T-cell (primary cell): ENCODE measurements at regions not wholly inside any gene's neighbourhood (a gene's known extent, or its start where the extent isn't known, plus 50 kb on each side); places are given as distances from the start of the nearest gene placed in this dataset.
A peak's percentile ranks its signal among the peaks of the same experiment; 100 is the strongest.

Experiments
- ATAC-seq, 4 experiments: fragments of 200-7000 bp in 3 of 4; fragments of 150-1000 bp in 1 of 4; cut with Tn5 transposase; replicated peaks in 1 of 4; 1 replicate in 3 of 4; 2 replicates in 1 of 4; pipeline ENCODE4 v1.10.0; 2021; ENCODE audit warnings: moderate library complexity in 3 of 4, mild to moderate bottlenecking in 2 of 4, moderate number of reproducible peaks in 1 of 4
- CTCF ChIA-PET, 2 donors: fragments of 300-600 bp; sonication (Branson Sonifier 250); formaldehyde crosslinking; loops; one replicate each; lab custom pipeline; 2022; ENCODE audit warnings: antibody characterized with exemption in 2 of 2; lab: Charles Lee
- POLR2A ChIA-PET, 2 donors: fragments of 300-600 bp; sonication (Branson Sonifier 250); formaldehyde crosslinking; loops; one replicate each; lab custom pipeline; 2022; ENCODE audit warnings: antibody characterized with exemption in 2 of 2; lab: Charles Lee
- DNase-seq, 35 experiments: peaks; one replicate each; pipeline versions ENCODE4 v3.0.0 to v3.0.0-alpha.2; 2013 to 2023
- H3K27ac ChIP-seq: one replicate; pipeline ENCODE4 v1.5.1; 2013; ENCODE audit warnings: low read length
- H3K27me3 ChIP-seq, 2 experiments: replicated peaks in 1 of 2; 1 replicate in 1 of 2; 2 replicates in 1 of 2; pipeline versions ENCODE4 v1.6.1 to v1.7.0; 2013; ENCODE audit warnings: low read length in 1 of 2, mixed read lengths in 1 of 2; ENCODE audit not compliant: control insufficient read depth in 2 of 2, insufficient read depth in 2 of 2; ENCODE audit errors: extremely low read depth in 1 of 2
- H3K36me3 ChIP-seq, 2 donors: 1 replicate in 1 of 2; 2 replicates in 1 of 2; pipeline versions ENCODE4 v1.6.1 to v1.7.0; 2013; ENCODE audit warnings: low read length in 1 of 2; ENCODE audit not compliant: control insufficient read depth in 2 of 2, insufficient read depth in 1 of 2; ENCODE audit errors: extremely low read depth in 1 of 2
- H3K4me1 ChIP-seq, 2 experiments: 1 replicate in 1 of 2; 2 replicates in 1 of 2; pipeline versions ENCODE4 v1.6.1 to v1.7.0; 2013; ENCODE audit warnings: low read length in 2 of 2, mixed read lengths in 1 of 2; ENCODE audit not compliant: insufficient read depth in 2 of 2, control insufficient read depth in 1 of 2; ENCODE audit errors: extremely low read depth in 1 of 2
- H3K4me3 ChIP-seq, 2 donors: 1 replicate in 1 of 2; 2 replicates in 1 of 2; pipeline versions ENCODE4 v1.5.1 to v1.7.0; 2013; ENCODE audit warnings: mild to moderate bottlenecking in 2 of 2, low read length in 1 of 2, moderate library complexity in 1 of 2; ENCODE audit not compliant: control insufficient read depth in 1 of 2; ENCODE audit errors: extremely low read depth in 1 of 2
- H3K9me3 ChIP-seq: 2 replicates; pipeline ENCODE4 v1.7.0; 2013
- H3K27ac Mint-ChIP-seq, 2 donors: one replicate each; pipeline ENCODE4 v1.8.0; 2020 to 2021; ENCODE audit warnings: mild to moderate bottlenecking in 2 of 2, mixed read lengths in 2 of 2
- H3K27me3 Mint-ChIP-seq, 2 donors: one replicate each; pipeline ENCODE4 v1.8.0; 2021 to 2022; ENCODE audit warnings: mixed read lengths in 2 of 2
- H3K36me3 Mint-ChIP-seq: one replicate; pipeline ENCODE4 v1.8.0; 2021; ENCODE audit warnings: mixed read lengths
- H3K4me1 Mint-ChIP-seq, 3 donors: one replicate each; pipeline ENCODE4 v1.8.0; 2020 to 2022; ENCODE audit warnings: mixed read lengths in 3 of 3, mild to moderate bottlenecking in 1 of 3
- H3K4me3 Mint-ChIP-seq, 3 donors: one replicate each; pipeline ENCODE4 v1.8.0; 2020 to 2022; ENCODE audit warnings: mild to moderate bottlenecking in 3 of 3, mixed read lengths in 3 of 3, moderate library complexity in 3 of 3
- H3K9me3 Mint-ChIP-seq, 3 donors: one replicate each; pipeline ENCODE4 v1.8.0; 2020 to 2022; ENCODE audit warnings: mixed read lengths in 3 of 3
- WGBS: methylation state at CpG from one replicate; pipeline ENCODE4 v1.1.5; 2013; ENCODE audit warnings: missing lambda C conversion rate; ENCODE audit not compliant: insufficient coverage; 5-methylcytosine and 5-hydroxymethylcytosine counted together

DNA sequence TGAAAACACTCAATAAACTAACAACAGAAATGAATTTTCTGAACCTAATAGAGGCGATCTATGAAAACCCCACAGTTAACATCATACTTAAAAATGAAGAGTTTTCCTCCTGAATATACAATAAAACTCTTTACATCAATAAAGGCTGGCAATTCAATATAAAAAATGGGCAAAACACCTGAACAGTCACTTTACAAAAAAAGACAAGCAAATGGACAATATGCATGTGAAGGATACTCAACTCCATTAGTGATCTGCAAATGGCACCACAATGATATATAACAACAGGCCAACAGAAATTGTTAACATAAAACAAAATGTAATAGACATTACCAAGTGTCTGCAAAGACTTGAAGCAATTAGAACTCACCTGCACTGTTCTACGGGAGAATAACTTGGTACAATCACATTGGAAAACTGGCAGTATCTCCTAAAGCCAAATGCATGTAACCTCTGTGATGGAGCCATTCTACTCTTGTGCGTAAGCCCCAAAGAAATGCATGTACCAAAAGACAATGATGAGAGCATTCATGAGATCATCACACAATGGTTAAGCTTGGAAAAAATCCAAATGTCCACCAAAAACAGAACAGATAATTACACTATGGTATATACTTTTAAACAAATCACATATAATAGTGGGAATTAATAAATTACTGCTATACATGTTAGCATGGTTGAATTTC, 433.4 kb upstream of the MAF start:
- ChIA-PET CTCF (no interaction called here), POLR2A (no interaction called here)
- ATAC-seq (no peak), DNase-seq (no peak)
- H3K9me3 ChIP-seq = no peaks in the 10 kb centered on the region
- 100% methylated on average over 2 of the region's 3 CpGs for WGBS
- H3K36me3 Mint-ChIP-seq = no peaks in the 10 kb centered on the region
- H3K4me3 ChIP-seq = no peak overlapping the region
- peaks cover 2 to 11% (median 4%) of the 10 kb centered on the region in 3 donors for H3K9me3 Mint-ChIP-seq
- no peak overlapping the region for H3K27ac ChIP-seq
- no peaks in the 10 kb centered on the region for H3K27me3 ChIP-seq
- no peaks in the 10 kb centered on the region for H3K4me1 ChIP-seq
- H3K4me1 Mint-ChIP-seq = no peaks in the 10 kb centered on the region
- H3K4me3 Mint-ChIP-seq = no peak overlapping the region
- H3K36me3 ChIP-seq = no peaks in the 10 kb centered on the region
- no peak overlapping the region for H3K27ac Mint-ChIP-seq
- H3K27me3 Mint-ChIP-seq = peaks cover 2 to 4% of the 10 kb centered on the region in 2 donors

GRCh38 chr16:80029761-80030481, 429.4 kb upstream of the MAF start:
- 81% methylated on average over 8 of the region's 8 CpGs for WGBS
- no peaks in the 10 kb centered on the region for H3K36me3 Mint-ChIP-seq
- H3K27me3 Mint-ChIP-seq = peaks cover 0 to 4% of the 10 kb centered on the region in 2 donors
- ATAC-seq = no peak
- H3K4me1 Mint-ChIP-seq = peaks cover 10 to 18% (median 13%) of the 10 kb centered on the region in 3 donors
- peaks cover 2 to 11% (median 4%) of the 10 kb centered on the region in 3 donors for H3K9me3 Mint-ChIP-seq
- Histone ChIP-seq H3K27me3 (peaks cover 0 to 4% of the 10 kb centered on the region in 2 experiments), H3K27ac (no peak overlapping the region), H3K4me1 (peaks cover 4 to 5% of the 10 kb centered on the region in 2 experiments), H3K9me3 (no peaks in the 10 kb centered on the region), H3K36me3 (no peaks in the 10 kb centered on the region), H3K4me3 (no peak overlapping the region)
- ChIA-PET CTCF (no interaction called here), POLR2A (no interaction called here)
- H3K27ac Mint-ChIP-seq = no peak overlapping the region
- no peak for DNase-seq
- no peak overlapping the region for H3K4me3 Mint-ChIP-seq

DNA sequence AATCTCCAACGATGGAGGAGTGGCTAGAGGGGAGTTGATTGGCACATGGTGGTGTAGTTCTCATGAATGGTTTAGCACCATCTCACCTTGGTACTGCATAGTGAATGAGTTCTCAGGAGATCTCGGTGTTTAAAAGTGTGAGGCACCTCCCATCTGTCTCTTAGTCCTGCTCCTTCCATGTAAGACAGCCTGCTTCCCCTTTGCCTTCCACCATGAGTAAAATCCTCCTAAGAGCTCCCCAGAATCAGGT, 428.8 kb upstream of the MAF start:
- peaks cover 2 to 11% (median 4%) of the 10 kb centered on the region in 3 donors for H3K9me3 Mint-ChIP-seq
- peaks cover 10 to 18% (median 13%) of the 10 kb centered on the region in 3 donors for H3K4me1 Mint-ChIP-seq
- POLR2A ChIA-PET = no interaction called here
- Histone ChIP-seq H3K4me1 (peaks cover 4 to 5% of the 10 kb centered on the region in 2 experiments), H3K27me3 (peaks cover 0 to 4% of the 10 kb centered on the region in 2 experiments), H3K4me3 (no peak overlapping the region), H3K36me3 (no peaks in the 10 kb centered on the region), H3K9me3 (no peaks in the 10 kb centered on the region), H3K27ac (no peak overlapping the region)
- H3K36me3 Mint-ChIP-seq = no peaks in the 10 kb centered on the region
- no peak overlapping the region for H3K27ac Mint-ChIP-seq
- peaks cover 0 to 4% of the 10 kb centered on the region in 2 donors for H3K27me3 Mint-ChIP-seq
- no peak for DNase-seq
- CTCF ChIA-PET = no interaction called here
- H3K4me3 Mint-ChIP-seq = no peak overlapping the region
- no peak for ATAC-seq
- no CpG with 5 or more reads among the region's 2 CpGs for WGBS

GRCh38 chr16:80028581-80029380, 428.2 kb upstream of the MAF start:
- peaks cover 0 to 6% (median under 1%) of the 10 kb centered on the region in 3 donors for H3K9me3 Mint-ChIP-seq
- H3K4me1 Mint-ChIP-seq = peaks cover 10 to 18% (median 13%) of the 10 kb centered on the region in 3 donors
- peaks cover 0 to 4% of the 10 kb centered on the region in 2 experiments for H3K27me3 ChIP-seq

DNA sequence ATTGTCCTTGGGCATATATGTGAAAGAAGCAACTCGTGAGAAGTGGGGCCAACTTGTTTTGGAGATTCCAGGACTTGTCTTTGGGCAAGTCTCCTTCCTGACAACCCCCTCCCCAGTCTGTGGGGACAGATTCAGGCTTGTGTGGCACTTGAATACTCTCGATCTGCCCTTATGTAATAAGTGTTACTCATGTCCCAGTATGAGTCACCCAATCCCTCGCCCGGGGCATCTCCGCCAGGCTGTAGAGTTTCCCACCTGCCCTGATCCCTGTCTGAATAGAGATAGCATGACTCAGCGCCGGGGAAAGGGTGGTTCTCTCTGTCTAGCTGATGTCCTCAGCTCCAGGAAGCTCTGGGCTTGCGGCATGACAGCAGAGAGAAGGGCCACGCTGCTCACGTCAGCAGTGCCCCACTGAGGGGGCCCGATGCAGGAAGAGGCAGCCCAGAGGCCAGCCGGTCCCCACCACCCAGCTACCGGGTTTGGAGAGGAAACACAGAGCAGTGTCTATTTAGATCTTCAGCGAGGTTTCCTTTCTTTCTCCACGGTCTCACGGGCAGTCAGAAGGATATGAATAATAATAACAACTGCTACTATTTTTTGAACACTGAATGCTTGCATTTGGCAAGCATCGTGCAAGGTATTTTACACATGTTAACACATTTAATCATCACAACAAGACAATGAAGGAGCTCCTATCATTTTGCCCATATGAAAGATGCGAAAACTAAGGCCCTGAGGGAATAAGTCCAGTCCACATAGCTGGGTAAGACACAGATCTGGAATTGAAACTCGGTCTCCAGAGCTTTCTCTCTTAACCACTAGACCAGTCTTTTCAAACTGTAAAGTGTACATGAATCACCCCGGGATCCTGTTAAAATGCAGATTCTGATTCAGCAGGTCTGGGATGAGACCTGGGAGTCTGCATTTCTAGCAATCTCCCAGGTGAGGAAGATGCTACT, 426.7 kb upstream of the MAF start:
- ChIA-PET CTCF (no interaction called here), POLR2A (no interaction called here)
- Mint-ChIP-seq H3K36me3 (no peaks in the 10 kb centered on the region), H3K4me1 (peaks cover 10 to 18% (median 14%) of the 10 kb centered on the region in 3 donors), H3K27ac (peak overlapping the region in 1 of 2 donors; percentile 73), H3K4me3 (peak overlapping the region in 2 of 3 donors; percentile 6 to 40), H3K9me3 (no peaks in the 10 kb centered on the region), H3K27me3 (peaks cover 0 to 4% of the 10 kb centered on the region in 2 donors)
- H3K4me3 ChIP-seq = peak overlapping the region in 1 of 2 donors; percentile 9
- peaks cover 4 to 5% of the 10 kb centered on the region in 2 experiments for H3K4me1 ChIP-seq
- peak in 32 of 35 experiments; percentile 0 to 46 (median 12) for DNase-seq
- WGBS = 5% methylated on average over 10 of the region's 20 CpGs
- no peak overlapping the region for H3K27ac ChIP-seq
- no peaks in the 10 kb centered on the region for H3K36me3 ChIP-seq
- H3K27me3 ChIP-seq = peaks cover 0 to 4% of the 10 kb centered on the region in 2 experiments
- no peaks in the 10 kb centered on the region for H3K9me3 ChIP-seq
- peak; percentile 62 to 82 (median 67) for ATAC-seq

More at GRCh38 chr16:80028581-80029380, 428.2 kb upstream of the MAF start:
- ATAC-seq (no peak), DNase-seq (no peak)
- H3K4me1 ChIP-seq = peaks cover 4 to 5% of the 10 kb centered on the region in 2 experiments
- Mint-ChIP-seq H3K27me3 (peaks cover 0 to 4% of the 10 kb centered on the region in 2 donors), H3K4me3 (no peak overlapping the region), H3K36me3 (no peaks in the 10 kb centered on the region), H3K27ac (no peak overlapping the region)
- H3K9me3 ChIP-seq = no peaks in the 10 kb centered on the region
- WGBS = 90% methylated on average over 1 of the region's 5 CpGs
- H3K4me3 ChIP-seq = no peak overlapping the region
- no peaks in the 10 kb centered on the region for H3K36me3 ChIP-seq
- ChIA-PET POLR2A (interaction anchor here in 1 of 2 donors (0.6 kb wide), 1 partner anchor 284 kb away, joined by 4 read pairs; no protein-coding TSS in a partner anchor), CTCF (no interaction called here)
- no peak overlapping the region for H3K27ac ChIP-seq
